ENCODE measurements at regions not wholly inside any gene's neighbourhood (a gene's known extent, or its start where the extent isn't known, plus 50 kb on each side); places are given as distances from the start of the nearest gene placed in this dataset.

GRCh38 chrX:10042055-10042454 is 74.9 kb downstream of the CLDN34 start:
- no peak for TF ChIP-seq CTCF (conservative IDR thresholded peaks at IDR 0.05)
- no peak for TF ChIP-seq EZH2 (IDR thresholded peaks at IDR 0.05; ENCODE audit: low read depth)

Measured in PC-9 (cell line).